Transverse colon (tissue), 4 donors: ENCODE measurements at regions not wholly inside any gene's neighbourhood (a gene's known extent, or its start where the extent isn't known, plus 50 kb on each side); places are given as distances from the start of the nearest gene placed in this dataset.

Experiments used
- DNase-seq: peaks from one replicate; pipeline ENCODE4 v3.0.0-alpha.2; 2019
- H3K27ac ChIP-seq, 4 donors: fragments of 200-600 bp; sonication (generic); 2 replicates each; pipeline ENCODE4 v1.5.1; 2016 to 2018; ENCODE audit warnings: inconsistent platforms in 4 of 4
- H3K27me3 ChIP-seq: fragments of 200-600 bp; sonication (generic); 2 replicates; pipeline ENCODE4 v1.5.1; 2017; ENCODE audit warnings: inconsistent platforms
- H3K36me3 ChIP-seq, 4 donors: fragments of 200-600 bp; sonication (generic); 2 replicates each; pipeline ENCODE4 v1.5.1; 2017 to 2019; ENCODE audit warnings: inconsistent platforms in 4 of 4
- H3K4me1 ChIP-seq, 4 donors: fragments of 200-600 bp; sonication (generic); 2 replicates each; pipeline ENCODE4 v1.5.1; 2017 to 2020; ENCODE audit warnings: inconsistent platforms in 4 of 4
- H3K4me3 ChIP-seq, 4 donors: fragments of 200-600 bp; sonication (generic); 1 replicate in 1 of 4; 2 replicates in 3 of 4; pipeline versions ENCODE4 v1.5.1 to v1.6.1; 2017 to 2019; ENCODE audit warnings: inconsistent platforms in 4 of 4
- H3K9me3 ChIP-seq, 2 donors: fragments of 200-600 bp; sonication (generic); 2 replicates each; pipeline ENCODE4 v1.5.1; 2017 to 2019; ENCODE audit warnings: inconsistent platforms in 2 of 2
- EP300 ChIP-seq: sonication (generic); formaldehyde crosslinking; IDR thresholded peaks from one replicate; pipeline ENCODE4 v1.6.1; 2017; ENCODE audit warnings: antibody characterized with exemption, low read depth
- POLR2A ChIP-seq: fragments of 450-650 bp; IDR thresholded peaks from one replicate; pipeline ENCODE4 v1.6.1; 2016; ENCODE audit warnings: antibody characterized with exemption, mild to moderate bottlenecking, moderate library complexity
- POLR2AphosphoS5 ChIP-seq, 3 donors: sonication (generic); formaldehyde crosslinking; IDR thresholded peaks; one replicate each; pipeline ENCODE4 v1.6.1; 2016; ENCODE audit warnings: antibody characterized with exemption in 3 of 3
- WGBS, 2 donors: methylation state at CpG; one replicate each; pipeline ENCODE4 v1.1.5; 2018; ENCODE audit warnings: low coverage in 1 of 2; 5-methylcytosine and 5-hydroxymethylcytosine counted together
- in situ Hi-C, 4 donors: fragments of 200-750 bp; cut with MboI; loops; one replicate each; pipeline versions ENCODE4 v1.15.0 to v1.15.1; 2017; ENCODE audit warnings: low sequenced_read_pairs in 3 of 4, low pct_ligation_motif_present in 1 of 4, low pct_unique_long_range_greater_than_20kb in 1 of 4
- intact Hi-C: fragments of 100-400 bp; cut with DNase I; formaldehyde crosslinking; loops from one replicate; pipeline ENCODE4 v1.15.1; 2023; ENCODE audit warnings: low total_unique reads
- TF ChIP-seq, protein P1 (sequence below), 5 experiments: fragments of 200-600 bp in 3 of 5; fragments of 450-650 bp in 2 of 5; sonication (generic) in 3 of 5; IDR thresholded peaks; 1 replicate in 2 of 5; 2 replicates in 3 of 5; pipeline ENCODE4 v1.5.1; 2016 to 2017; ENCODE audit warnings: antibody characterized with exemption in 5 of 5, inconsistent platforms in 3 of 5, mild to moderate bottlenecking in 2 of 5, moderate library complexity in 1 of 5

DNA sequence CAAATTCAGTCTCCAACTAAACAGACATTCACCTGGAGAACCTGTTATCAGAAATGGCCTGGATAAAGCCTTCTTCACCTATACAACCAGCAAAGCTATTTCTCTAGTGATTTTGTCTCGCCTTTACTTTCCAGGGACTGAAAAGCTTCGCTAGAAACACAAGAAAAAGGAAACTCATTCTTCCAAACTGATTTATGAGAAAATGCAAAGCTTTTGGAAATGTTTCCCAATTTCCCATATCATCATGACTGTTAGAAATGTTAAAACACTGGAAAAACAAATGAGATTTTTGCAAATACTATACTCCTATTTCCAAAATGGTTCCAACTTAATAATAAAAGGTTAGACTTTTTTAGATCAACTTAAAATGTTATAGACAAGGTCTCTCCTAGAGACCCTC is 218.7 kb downstream of the PAX3 start:
- 62 to 88% methylated on average over 2 of the region's 2 CpGs for WGBS, 2 donors
- no peak for DNase-seq
- H3K9me3 ChIP-seq = no peaks in the 10 kb centered on the region
- H3K27ac ChIP-seq = no peak overlapping the region
- H3K4me1 ChIP-seq = no peaks in the 10 kb centered on the region
- no peak overlapping the region for H3K4me3 ChIP-seq
- intact Hi-C loops = no loop called here
- H3K36me3 ChIP-seq = no peaks in the 10 kb centered on the region
- in situ Hi-C loops = no loop called here
- no peak for TF ChIP-seq EP300
- TF ChIP-seq, protein P1, sequence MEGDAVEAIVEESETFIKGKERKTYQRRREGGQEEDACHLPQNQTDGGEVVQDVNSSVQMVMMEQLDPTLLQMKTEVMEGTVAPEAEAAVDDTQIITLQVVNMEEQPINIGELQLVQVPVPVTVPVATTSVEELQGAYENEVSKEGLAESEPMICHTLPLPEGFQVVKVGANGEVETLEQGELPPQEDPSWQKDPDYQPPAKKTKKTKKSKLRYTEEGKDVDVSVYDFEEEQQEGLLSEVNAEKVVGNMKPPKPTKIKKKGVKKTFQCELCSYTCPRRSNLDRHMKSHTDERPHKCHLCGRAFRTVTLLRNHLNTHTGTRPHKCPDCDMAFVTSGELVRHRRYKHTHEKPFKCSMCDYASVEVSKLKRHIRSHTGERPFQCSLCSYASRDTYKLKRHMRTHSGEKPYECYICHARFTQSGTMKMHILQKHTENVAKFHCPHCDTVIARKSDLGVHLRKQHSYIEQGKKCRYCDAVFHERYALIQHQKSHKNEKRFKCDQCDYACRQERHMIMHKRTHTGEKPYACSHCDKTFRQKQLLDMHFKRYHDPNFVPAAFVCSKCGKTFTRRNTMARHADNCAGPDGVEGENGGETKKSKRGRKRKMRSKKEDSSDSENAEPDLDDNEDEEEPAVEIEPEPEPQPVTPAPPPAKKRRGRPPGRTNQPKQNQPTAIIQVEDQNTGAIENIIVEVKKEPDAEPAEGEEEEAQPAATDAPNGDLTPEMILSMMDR (IDR thresholded peaks at IDR 0.05) = no peak
- no peak for TF ChIP-seq POLR2AphosphoS5 (IDR thresholded peaks at IDR 0.05)
- TF ChIP-seq POLR2A = no peak
- no peaks in the 10 kb centered on the region for H3K27me3 ChIP-seq

DNA sequence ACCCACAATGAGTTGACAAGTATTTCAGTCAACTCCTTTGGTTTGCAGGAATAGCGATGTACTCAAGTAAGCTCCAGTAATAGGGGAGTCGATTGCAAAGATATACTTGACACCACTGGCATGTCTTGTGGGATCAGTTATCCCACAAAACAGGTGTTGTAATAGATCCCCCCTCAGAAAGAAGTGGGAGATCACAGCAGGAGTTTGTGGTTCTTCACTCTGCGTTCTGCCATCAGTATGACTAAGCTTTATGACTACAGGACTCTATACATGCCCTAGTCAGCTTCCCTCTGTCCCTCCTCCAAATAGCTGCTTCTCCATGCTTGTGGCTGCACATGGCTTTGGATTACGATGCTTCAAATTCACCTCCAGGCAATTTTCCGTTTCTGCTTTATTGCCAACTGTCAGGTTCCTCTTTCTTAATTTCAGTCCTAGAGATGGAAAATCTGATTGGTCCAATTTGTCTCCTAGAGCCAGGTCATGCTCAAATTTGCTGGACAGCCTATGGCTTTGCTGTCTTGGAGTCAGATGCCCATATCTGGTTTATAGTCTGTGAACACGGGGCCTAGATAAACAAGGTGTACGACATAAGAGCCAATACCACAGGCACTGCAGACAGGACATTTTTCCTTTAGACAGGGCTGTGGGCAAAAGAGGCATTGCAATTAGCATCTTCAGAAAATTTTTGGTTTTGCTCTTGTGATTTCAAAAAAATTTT is 221.7 kb downstream of the PAX3 start:
- intact Hi-C loops = no loop called here
- H3K4me3 ChIP-seq = no peak overlapping the region
- H3K27me3 ChIP-seq = peaks cover 4% of the 10 kb centered on the region
- no peak for TF ChIP-seq EP300
- TF ChIP-seq POLR2A = no peak
- TF ChIP-seq, protein P1 (IDR thresholded peaks at IDR 0.05) = no peak
- TF ChIP-seq POLR2AphosphoS5 (IDR thresholded peaks at IDR 0.05) = no peak
- H3K36me3 ChIP-seq = no peaks in the 10 kb centered on the region
- in situ Hi-C loops = no loop called here
- no peak for DNase-seq
- 50 to 69% methylated on average over 2 to 7 of the region's 7 CpGs for WGBS, 2 donors
- no peaks in the 10 kb centered on the region for H3K9me3 ChIP-seq
- H3K27ac ChIP-seq = no peak overlapping the region
- no peaks in the 10 kb centered on the region for H3K4me1 ChIP-seq

DNA sequence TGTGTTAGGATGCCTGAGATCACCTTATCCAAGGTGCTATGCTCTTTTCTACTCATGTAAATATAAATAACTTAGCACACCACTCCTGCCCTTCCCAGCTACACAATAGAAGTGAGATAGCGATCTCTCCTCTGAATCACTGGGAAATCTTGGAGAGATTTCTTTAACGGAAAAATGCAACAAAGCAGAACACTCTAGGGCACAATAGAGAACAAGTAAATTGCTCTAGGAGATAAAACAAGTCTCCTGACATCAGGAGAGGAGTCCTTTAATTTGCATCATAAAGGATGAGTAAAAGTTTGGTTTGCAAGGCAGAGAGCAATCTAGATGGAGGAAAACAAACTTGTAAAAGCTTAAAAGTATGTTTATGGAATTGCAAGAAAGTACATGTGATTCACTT is 224.1 kb downstream of the PAX3 start:
- in situ Hi-C loops (loop anchor here in 3 of 4 donors (25.0 kb wide), 2 partner anchors 488 to 538 kb away; no protein-coding TSS in a partner anchor), intact Hi-C loops (no loop called here)
- TF ChIP-seq EP300 (no peak), POLR2AphosphoS5 (IDR thresholded peaks at IDR 0.05) (no peak), POLR2A (no peak)
- TF ChIP-seq, protein P1 (IDR thresholded peaks at IDR 0.05) = no peak
- peaks cover 9% of the 10 kb centered on the region for H3K27me3 ChIP-seq
- DNase-seq = no peak
- WGBS, 2 donors = 32 to 42% methylated on average over 2 of the region's 2 CpGs
- H3K27ac ChIP-seq = no peak overlapping the region
- no peaks in the 10 kb centered on the region for H3K4me1 ChIP-seq
- H3K9me3 ChIP-seq = no peaks in the 10 kb centered on the region
- no peaks in the 10 kb centered on the region for H3K36me3 ChIP-seq
- no peak overlapping the region for H3K4me3 ChIP-seq

DNA sequence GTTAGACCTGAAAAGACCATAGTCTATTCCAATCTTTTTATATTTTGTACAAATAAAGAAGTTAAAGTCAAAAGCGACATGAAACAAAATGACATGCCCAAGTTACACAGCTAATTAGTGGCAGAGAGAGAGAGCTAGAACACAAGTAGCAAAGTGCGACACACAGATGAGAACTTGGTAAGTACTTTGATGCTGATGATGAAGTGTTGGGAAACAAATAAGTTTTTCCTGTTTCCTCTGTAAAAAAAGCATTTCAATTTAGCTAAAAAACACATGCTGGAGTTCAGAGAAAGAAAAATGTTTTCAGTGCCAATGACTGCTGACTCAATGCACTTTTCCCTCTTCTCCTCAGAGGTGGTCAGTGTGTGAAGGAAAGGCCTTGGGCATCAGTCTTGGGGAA is 226.9 kb downstream of the PAX3 start:
- WGBS, 2 donors = 91 to 93% methylated on average over 2 of the region's 2 CpGs
- no peaks in the 10 kb centered on the region for H3K4me1 ChIP-seq
- in situ Hi-C loops = loop anchor here in 3 of 4 donors (25.0 kb wide), 2 partner anchors 490 to 540 kb away; no protein-coding TSS in a partner anchor
- H3K27ac ChIP-seq = no peak overlapping the region
- H3K36me3 ChIP-seq = no peaks in the 10 kb centered on the region
- TF ChIP-seq POLR2A (no peak), EP300 (no peak), POLR2AphosphoS5 (IDR thresholded peaks at IDR 0.05) (no peak)
- TF ChIP-seq, protein P1 (IDR thresholded peaks at IDR 0.05) = no peak
- peaks cover 9% of the 10 kb centered on the region for H3K27me3 ChIP-seq
- no peak for DNase-seq
- no peak overlapping the region for H3K4me3 ChIP-seq
- no peaks in the 10 kb centered on the region for H3K9me3 ChIP-seq
- intact Hi-C loops = no loop called here
